Spleen (tissue), 7 donors: ENCODE measurements at regions not wholly inside any gene's neighbourhood (a gene's known extent, or its start where the extent isn't known, plus 50 kb on each side); places are given as distances from the start of the nearest gene placed in this dataset.

Experiments used
- POLR2A ChIP-seq, 3 donors: fragments of 450-650 bp; IDR thresholded peaks; one replicate each; pipeline ENCODE4 v1.5.1; 2017; ENCODE audit warnings: antibody characterized with exemption in 3 of 3, mild to moderate bottlenecking in 1 of 3
- POLR2AphosphoS5 ChIP-seq, 3 donors: sonication (generic); formaldehyde crosslinking; IDR thresholded peaks; one replicate each; pipeline ENCODE4 v1.5.1; 2017; ENCODE audit warnings: antibody characterized with exemption in 3 of 3
- TF ChIP-seq, protein P1 (sequence below), 11 experiments: fragments of 200-600 bp in 7 of 11; fragments of 450-650 bp in 4 of 11; sonication (generic) in 4 of 11; IDR thresholded peaks in 8 of 11; conservative IDR thresholded peaks in 3 of 11; 1 replicate in 7 of 11; 2 replicates in 4 of 11; pipeline versions ENCODE4 v1.4.0 to v1.8.0; 2016 to 2021; ENCODE audit warnings: antibody characterized with exemption in 11 of 11, inconsistent platforms in 4 of 11, mild to moderate bottlenecking in 1 of 11
- donor health status: DM: no; HTN: no; CAD: no; lungs with moderate emphysema.
- donor health status: DM: no; HTN: no; CAD: no.
- donor health status: DM: no; HTN: no; CAD: no.

DNA sequence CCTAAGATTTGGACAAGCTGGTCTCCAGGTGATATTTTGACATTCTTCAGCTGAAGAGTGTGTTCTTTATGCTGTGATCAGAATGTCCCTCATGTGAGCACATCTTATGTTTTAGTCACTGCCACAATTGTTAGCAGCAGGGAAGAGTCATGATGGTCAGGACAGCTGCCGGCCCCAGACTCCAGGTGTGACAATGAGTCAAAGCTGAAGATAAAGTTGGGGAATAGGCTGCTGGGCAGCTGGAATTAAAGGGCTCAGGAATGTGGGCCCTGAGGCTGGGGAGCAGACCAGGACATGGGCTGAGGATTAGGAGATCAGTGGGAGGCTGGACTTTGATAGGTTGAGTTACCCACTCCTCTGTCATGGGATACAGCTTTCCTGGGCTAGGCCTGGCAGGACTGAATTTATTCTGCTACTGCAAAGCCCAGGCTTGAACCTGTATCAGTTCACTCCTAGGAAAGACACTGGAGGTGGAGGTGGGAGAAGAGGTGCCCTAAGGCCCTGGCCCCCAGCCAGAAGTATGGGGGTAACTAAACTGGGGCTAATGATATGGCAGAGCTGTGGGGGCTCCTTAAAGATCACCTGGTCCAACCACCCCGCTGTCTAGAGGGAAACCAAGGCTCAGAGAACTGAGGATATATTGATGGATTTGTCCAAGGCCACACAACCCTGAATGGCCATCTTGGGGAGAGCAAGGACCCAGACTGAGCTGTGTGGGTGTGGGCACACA, 119.5 kb downstream of the PJA1 start:
- TF ChIP-seq, protein P1, sequence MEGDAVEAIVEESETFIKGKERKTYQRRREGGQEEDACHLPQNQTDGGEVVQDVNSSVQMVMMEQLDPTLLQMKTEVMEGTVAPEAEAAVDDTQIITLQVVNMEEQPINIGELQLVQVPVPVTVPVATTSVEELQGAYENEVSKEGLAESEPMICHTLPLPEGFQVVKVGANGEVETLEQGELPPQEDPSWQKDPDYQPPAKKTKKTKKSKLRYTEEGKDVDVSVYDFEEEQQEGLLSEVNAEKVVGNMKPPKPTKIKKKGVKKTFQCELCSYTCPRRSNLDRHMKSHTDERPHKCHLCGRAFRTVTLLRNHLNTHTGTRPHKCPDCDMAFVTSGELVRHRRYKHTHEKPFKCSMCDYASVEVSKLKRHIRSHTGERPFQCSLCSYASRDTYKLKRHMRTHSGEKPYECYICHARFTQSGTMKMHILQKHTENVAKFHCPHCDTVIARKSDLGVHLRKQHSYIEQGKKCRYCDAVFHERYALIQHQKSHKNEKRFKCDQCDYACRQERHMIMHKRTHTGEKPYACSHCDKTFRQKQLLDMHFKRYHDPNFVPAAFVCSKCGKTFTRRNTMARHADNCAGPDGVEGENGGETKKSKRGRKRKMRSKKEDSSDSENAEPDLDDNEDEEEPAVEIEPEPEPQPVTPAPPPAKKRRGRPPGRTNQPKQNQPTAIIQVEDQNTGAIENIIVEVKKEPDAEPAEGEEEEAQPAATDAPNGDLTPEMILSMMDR (IDR thresholded peaks at IDR 0.05 in 8 of 11, conservative IDR thresholded peaks at IDR 0.05 in 3 of 11), result no peak
- TF ChIP-seq POLR2A (IDR thresholded peaks at IDR 0.05), result no peak
- no peak for TF ChIP-seq POLR2AphosphoS5 (IDR thresholded peaks at IDR 0.05)
